ENCODE measurements at regions not wholly inside any gene's neighbourhood (a gene's known extent, or its start where the extent isn't known, plus 50 kb on each side); places are given as distances from the start of the nearest gene placed in this dataset.

- TF ChIP-seq POLR2A (IDR thresholded peaks at IDR 0.05) = no peak
- TF ChIP-seq, protein P1, sequence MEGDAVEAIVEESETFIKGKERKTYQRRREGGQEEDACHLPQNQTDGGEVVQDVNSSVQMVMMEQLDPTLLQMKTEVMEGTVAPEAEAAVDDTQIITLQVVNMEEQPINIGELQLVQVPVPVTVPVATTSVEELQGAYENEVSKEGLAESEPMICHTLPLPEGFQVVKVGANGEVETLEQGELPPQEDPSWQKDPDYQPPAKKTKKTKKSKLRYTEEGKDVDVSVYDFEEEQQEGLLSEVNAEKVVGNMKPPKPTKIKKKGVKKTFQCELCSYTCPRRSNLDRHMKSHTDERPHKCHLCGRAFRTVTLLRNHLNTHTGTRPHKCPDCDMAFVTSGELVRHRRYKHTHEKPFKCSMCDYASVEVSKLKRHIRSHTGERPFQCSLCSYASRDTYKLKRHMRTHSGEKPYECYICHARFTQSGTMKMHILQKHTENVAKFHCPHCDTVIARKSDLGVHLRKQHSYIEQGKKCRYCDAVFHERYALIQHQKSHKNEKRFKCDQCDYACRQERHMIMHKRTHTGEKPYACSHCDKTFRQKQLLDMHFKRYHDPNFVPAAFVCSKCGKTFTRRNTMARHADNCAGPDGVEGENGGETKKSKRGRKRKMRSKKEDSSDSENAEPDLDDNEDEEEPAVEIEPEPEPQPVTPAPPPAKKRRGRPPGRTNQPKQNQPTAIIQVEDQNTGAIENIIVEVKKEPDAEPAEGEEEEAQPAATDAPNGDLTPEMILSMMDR (IDR thresholded peaks at IDR 0.05) = no peak
These were observed 136.2 kb downstream of the HMX1 start for GRCh38 chr4:8735236-8736089.

Measured in breast epithelium (tissue), 3 donors.